DND-41 (cell line): ENCODE measurements at regions not wholly inside any gene's neighbourhood (a gene's known extent, or its start where the extent isn't known, plus 50 kb on each side); places are given as distances from the start of the nearest gene placed in this dataset.

Source experiments
- EZH2 ChIP-seq: IDR thresholded peaks from 3 replicates; pipeline ENCODE4 v1.6.1; 2012; ENCODE audit warnings: borderline replicate concordance, low read depth, mild to moderate bottlenecking, moderate library complexity, low read length, inconsistent platforms; ENCODE audit not compliant: severe bottlenecking
- TF ChIP-seq, protein P1 (sequence below): IDR thresholded peaks from 2 replicates; pipeline ENCODE4 v1.5.1; 2012; ENCODE audit warnings: borderline replicate concordance, low read length, moderate library complexity, mild to moderate bottlenecking; ENCODE audit not compliant: poor library complexity, severe bottlenecking; ENCODE audit errors: extremely low read depth

DNA sequence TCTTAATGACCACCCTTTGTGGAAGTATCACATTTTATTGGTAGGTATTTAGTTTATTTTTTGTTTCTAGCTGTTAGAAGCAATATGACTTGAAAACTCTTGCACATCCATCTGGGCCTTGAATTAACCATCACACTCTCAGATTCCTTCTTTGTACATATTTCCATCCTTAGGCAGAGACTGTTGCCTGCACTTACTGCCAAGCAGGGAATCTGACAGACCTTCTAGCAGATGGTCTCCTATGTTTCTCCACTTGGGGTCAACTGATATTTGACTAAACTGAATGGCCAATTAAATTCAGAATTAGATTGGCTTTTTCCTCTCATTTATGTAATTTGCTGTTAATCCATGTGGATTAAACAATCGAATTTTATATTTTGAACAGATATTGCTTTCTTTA, 324.9 kb upstream of the TGFBR2 start:
- TF ChIP-seq, protein P1, sequence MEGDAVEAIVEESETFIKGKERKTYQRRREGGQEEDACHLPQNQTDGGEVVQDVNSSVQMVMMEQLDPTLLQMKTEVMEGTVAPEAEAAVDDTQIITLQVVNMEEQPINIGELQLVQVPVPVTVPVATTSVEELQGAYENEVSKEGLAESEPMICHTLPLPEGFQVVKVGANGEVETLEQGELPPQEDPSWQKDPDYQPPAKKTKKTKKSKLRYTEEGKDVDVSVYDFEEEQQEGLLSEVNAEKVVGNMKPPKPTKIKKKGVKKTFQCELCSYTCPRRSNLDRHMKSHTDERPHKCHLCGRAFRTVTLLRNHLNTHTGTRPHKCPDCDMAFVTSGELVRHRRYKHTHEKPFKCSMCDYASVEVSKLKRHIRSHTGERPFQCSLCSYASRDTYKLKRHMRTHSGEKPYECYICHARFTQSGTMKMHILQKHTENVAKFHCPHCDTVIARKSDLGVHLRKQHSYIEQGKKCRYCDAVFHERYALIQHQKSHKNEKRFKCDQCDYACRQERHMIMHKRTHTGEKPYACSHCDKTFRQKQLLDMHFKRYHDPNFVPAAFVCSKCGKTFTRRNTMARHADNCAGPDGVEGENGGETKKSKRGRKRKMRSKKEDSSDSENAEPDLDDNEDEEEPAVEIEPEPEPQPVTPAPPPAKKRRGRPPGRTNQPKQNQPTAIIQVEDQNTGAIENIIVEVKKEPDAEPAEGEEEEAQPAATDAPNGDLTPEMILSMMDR, result no peak
- TF ChIP-seq EZH2, result no peak
